ENCODE measurements at regions not wholly inside any gene's neighbourhood (a gene's known extent, or its start where the extent isn't known, plus 50 kb on each side); places are given as distances from the start of the nearest gene placed in this dataset.
"Not testable (repeated sequence)": the region's sequence is repeated elsewhere in the genome, so short reads cannot be mapped to it uniquely, and the experiment has no call there.

DNA sequence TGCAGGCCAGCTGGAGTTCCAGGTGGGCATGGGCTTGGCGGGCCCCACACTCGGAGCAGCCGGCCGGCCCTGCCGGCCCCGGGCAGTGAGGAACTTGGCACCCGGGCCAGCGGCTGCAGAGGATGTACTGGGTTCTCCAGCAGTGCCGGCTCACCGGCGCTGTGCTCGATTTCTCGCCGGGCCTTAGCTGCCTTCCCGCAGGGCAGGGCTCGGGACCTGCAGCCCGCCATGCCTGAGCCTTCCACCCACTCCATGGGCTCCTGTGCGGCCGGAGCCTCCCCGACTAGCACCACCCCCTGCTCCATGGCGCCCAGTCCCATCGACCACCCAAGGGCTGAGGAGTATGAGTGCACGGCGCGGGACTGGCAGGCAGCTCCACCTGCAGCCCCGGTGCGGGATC, 89.2 kb upstream of the PIK3C3 start:
- POLR2A ChIA-PET; H3K27me3 Mint-ChIP-seq (ENCODE audit: low read depth); ATAC-seq; DNase-seq; H3K4me3 Mint-ChIP-seq; H3K27ac Mint-ChIP-seq; H3K9me3 Mint-ChIP-seq (ENCODE audit: insufficient read depth); CTCF ChIA-PET; H3K36me3 Mint-ChIP-seq (ENCODE audit: low read depth); H3K4me1 Mint-ChIP-seq (ENCODE audit: low read depth): not testable (repeated sequence)

DNA sequence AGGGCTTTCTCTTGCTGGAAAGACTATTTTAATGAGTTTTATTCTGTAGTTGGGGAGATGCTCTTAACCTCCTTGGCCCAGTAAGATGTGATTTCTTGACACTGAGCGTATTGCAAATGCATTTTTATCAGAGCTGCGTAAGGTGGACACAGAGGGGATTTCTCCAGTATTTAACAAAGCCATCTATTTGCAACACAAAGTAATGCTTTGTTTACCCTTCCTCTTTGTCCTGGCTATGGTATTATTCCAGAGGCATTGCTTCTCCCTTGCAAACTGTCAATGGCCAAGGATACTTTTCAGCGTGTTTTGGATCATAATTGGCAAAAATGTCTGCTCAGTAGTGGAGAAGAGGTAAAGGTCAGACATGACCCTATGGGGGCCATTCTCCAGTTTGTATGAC, 90.8 kb upstream of the PIK3C3 start:
- Mint-ChIP-seq H3K4me3 (no peak overlapping the region), H3K27ac (no peak overlapping the region), H3K36me3 (ENCODE audit: low read depth) (no peaks in the 10 kb centered on the region), H3K9me3 (ENCODE audit: insufficient read depth) (no peaks in the 10 kb centered on the region), H3K27me3 (ENCODE audit: low read depth) (no peaks in the 10 kb centered on the region), H3K4me1 (ENCODE audit: low read depth) (no peaks in the 10 kb centered on the region)
- ATAC-seq (no peak), DNase-seq (no peak)
- ChIA-PET CTCF (no interaction called here), POLR2A (no interaction called here)

DNA sequence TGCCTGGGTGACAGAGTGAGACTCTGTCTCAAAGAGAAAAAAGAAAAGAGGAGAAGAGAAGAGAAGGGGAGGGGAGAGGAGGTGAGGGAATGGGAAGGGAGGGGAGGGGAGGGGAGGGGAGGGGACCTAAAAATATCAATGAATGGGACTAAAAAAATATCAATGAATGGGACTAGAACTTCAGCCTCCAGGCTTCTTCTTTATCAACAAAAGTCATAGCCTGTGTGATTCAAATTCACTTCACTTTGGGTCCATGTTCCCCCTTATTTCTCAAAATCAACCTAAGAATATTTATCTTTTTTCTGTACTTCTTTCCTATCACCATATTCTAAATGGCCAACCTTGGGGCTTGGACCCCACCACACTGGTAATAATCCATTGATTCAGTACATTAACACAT, 92.1 kb upstream of the PIK3C3 start:
- DNase-seq: no peak
- CTCF ChIA-PET: no interaction called here
- no peaks in the 10 kb centered on the region for H3K4me1 Mint-ChIP-seq (ENCODE audit: low read depth)
- POLR2A ChIA-PET: no interaction called here
- no peaks in the 10 kb centered on the region for H3K27me3 Mint-ChIP-seq (ENCODE audit: low read depth)
- H3K4me3 Mint-ChIP-seq: no peak overlapping the region
- no peak for ATAC-seq
- no peaks in the 10 kb centered on the region for H3K36me3 Mint-ChIP-seq (ENCODE audit: low read depth)
- no peak overlapping the region for H3K27ac Mint-ChIP-seq
- H3K9me3 Mint-ChIP-seq (ENCODE audit: insufficient read depth): no peaks in the 10 kb centered on the region

- Mint-ChIP-seq H3K4me1 (ENCODE audit: low read depth) (no peaks in the 10 kb centered on the region), H3K4me3 (no peak overlapping the region), H3K27ac (no peak overlapping the region), H3K9me3 (ENCODE audit: insufficient read depth) (no peaks in the 10 kb centered on the region), H3K27me3 (ENCODE audit: low read depth) (no peaks in the 10 kb centered on the region), H3K36me3 (ENCODE audit: low read depth) (no peaks in the 10 kb centered on the region)
- POLR2A ChIA-PET: no interaction called here
- DNase-seq: no peak
- CTCF ChIA-PET: no interaction called here
- ATAC-seq: no peak
Observed at GRCh38 chr18:41860987-41861386, 94.0 kb upstream of the PIK3C3 start.

GRCh38 chr18:41858761-41859555, 96.1 kb upstream of the PIK3C3 start:
- no peaks in the 10 kb centered on the region for H3K36me3 Mint-ChIP-seq (ENCODE audit: low read depth)
- H3K27ac Mint-ChIP-seq: no peak overlapping the region
- ChIA-PET CTCF (interaction anchor here (1.9 kb wide), 1 partner anchor 10 kb away, joined by 4 read pairs; no protein-coding TSS in a partner anchor), POLR2A (no interaction called here)
- H3K4me3 Mint-ChIP-seq: no peak overlapping the region
- H3K4me1 Mint-ChIP-seq (ENCODE audit: low read depth): no peaks in the 10 kb centered on the region
- no peak for ATAC-seq
- H3K9me3 Mint-ChIP-seq (ENCODE audit: insufficient read depth): no peaks in the 10 kb centered on the region
- no peak for DNase-seq
- H3K27me3 Mint-ChIP-seq (ENCODE audit: low read depth): no peaks in the 10 kb centered on the region

DNA sequence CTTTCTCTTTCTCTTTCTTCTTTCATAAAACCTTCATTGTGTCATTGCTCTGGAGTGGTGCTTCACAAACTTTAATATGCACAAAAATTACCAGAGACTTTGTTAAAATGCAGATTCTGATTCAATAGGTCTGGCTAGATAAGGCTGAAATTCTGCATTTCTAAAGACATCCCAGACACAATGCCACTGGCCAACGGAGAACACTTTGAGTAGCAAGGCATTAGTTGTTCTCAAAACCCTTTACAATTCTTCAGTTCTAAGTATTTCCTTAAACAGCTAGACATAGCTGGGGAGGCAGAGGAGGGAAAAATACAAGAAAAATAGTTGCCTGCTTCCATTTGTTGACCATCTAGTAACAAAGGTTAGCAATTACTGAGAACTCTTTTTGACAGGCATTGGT, 101.8 kb upstream of the PIK3C3 start:
- Mint-ChIP-seq H3K4me3 (no peak overlapping the region), H3K27ac (no peak overlapping the region), H3K9me3 (ENCODE audit: insufficient read depth) (no peaks in the 10 kb centered on the region), H3K36me3 (ENCODE audit: low read depth) (no peaks in the 10 kb centered on the region), H3K4me1 (ENCODE audit: low read depth) (no peaks in the 10 kb centered on the region), H3K27me3 (ENCODE audit: low read depth) (peaks cover 8% of the 10 kb centered on the region)
- ChIA-PET CTCF (no interaction called here), POLR2A (no interaction called here)
- ATAC-seq: no peak
- no peak for DNase-seq

GRCh38 chr18:41850781-41851180, 104.3 kb upstream of the PIK3C3 start:
- no peak overlapping the region for H3K27ac Mint-ChIP-seq
- DNase-seq (no peak), ATAC-seq (no peak)
- H3K9me3 Mint-ChIP-seq (ENCODE audit: insufficient read depth): no peaks in the 10 kb centered on the region
- ChIA-PET CTCF (no interaction called here), POLR2A (no interaction called here)
- no peak overlapping the region for H3K4me3 Mint-ChIP-seq
- no peaks in the 10 kb centered on the region for H3K36me3 Mint-ChIP-seq (ENCODE audit: low read depth)
- peaks cover 8% of the 10 kb centered on the region for H3K27me3 Mint-ChIP-seq (ENCODE audit: low read depth)
- no peaks in the 10 kb centered on the region for H3K4me1 Mint-ChIP-seq (ENCODE audit: low read depth)

DNA sequence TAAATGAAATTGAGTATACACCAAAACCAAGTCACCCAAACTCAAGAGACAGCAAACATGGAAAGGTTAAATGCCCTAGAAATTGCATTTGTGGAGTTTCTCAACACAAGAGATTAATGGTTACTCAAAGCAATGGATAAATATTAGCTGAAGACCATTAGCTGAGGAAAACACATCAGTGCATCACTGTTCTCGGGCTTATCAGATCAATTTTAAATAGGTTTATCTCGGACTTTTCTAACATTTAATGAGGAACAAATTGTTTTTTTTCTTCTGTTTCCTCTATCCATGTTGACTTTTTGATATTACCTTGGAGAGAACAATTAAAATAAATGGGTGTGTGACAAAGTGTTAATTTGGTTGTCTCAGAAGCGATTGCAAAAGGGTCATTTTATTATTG, 105.4 kb upstream of the PIK3C3 start:
- no peak for DNase-seq
- no peaks in the 10 kb centered on the region for H3K36me3 Mint-ChIP-seq (ENCODE audit: low read depth)
- ChIA-PET POLR2A (no interaction called here), CTCF (no interaction called here)
- no peak overlapping the region for H3K4me3 Mint-ChIP-seq
- no peak overlapping the region for H3K27ac Mint-ChIP-seq
- H3K9me3 Mint-ChIP-seq (ENCODE audit: insufficient read depth): no peaks in the 10 kb centered on the region
- ATAC-seq: no peak
- peaks cover 8% of the 10 kb centered on the region for H3K27me3 Mint-ChIP-seq (ENCODE audit: low read depth)
- H3K4me1 Mint-ChIP-seq (ENCODE audit: low read depth): no peaks in the 10 kb centered on the region

DNA sequence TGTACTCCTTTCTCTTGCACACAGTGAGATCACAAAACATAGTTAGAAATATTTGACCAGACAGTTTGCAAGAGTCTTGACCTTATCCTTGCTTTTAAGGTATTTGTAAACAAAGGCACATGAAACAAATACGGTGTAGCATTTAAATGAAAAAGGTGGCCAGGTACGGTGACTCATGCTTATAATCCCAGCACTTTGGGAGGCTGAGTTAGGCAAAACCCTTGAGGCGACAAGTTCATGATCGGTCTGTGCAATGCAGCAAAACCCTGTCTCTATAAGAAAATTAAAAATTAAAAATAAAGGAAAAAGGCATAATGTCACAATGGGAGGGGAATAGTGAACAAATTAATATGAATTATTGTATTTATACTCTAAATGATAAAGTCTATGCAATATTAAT, 109.5 kb upstream of the PIK3C3 start:
- ATAC-seq: no peak
- CTCF ChIA-PET: no interaction called here
- POLR2A ChIA-PET: no interaction called here
- Mint-ChIP-seq H3K27me3 (ENCODE audit: low read depth) (peaks cover 5% of the 10 kb centered on the region), H3K4me3 (no peak overlapping the region), H3K27ac (no peak overlapping the region), H3K9me3 (ENCODE audit: insufficient read depth) (no peaks in the 10 kb centered on the region), H3K4me1 (ENCODE audit: low read depth) (no peaks in the 10 kb centered on the region), H3K36me3 (ENCODE audit: low read depth) (no peaks in the 10 kb centered on the region)
- no peak for DNase-seq

DNA sequence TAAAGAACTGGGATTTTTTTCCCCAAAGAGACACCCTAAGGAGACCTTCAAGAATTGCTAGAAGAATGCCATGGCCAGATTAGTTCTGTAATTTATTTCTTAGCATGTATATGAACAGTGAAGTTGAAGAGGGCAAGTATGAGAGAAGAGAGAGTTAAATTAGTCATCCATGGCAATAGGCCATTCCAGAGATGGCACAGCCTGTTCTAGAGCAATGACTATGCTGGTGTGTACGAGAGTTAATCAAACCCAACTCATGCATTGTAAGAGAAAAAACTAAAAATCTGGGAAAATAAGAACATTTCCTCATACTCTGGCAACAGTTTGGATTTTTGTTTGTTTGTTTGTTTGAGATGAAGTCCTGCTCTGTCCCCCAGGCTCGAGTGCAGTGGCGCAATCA, 112.1 kb upstream of the PIK3C3 start:
- CTCF ChIA-PET: no interaction called here
- Mint-ChIP-seq H3K4me3 (no peak overlapping the region), H3K27me3 (ENCODE audit: low read depth) (no peaks in the 10 kb centered on the region), H3K36me3 (ENCODE audit: low read depth) (no peaks in the 10 kb centered on the region), H3K27ac (no peak overlapping the region), H3K9me3 (ENCODE audit: insufficient read depth) (no peaks in the 10 kb centered on the region), H3K4me1 (ENCODE audit: low read depth) (no peaks in the 10 kb centered on the region)
- POLR2A ChIA-PET: no interaction called here
- ATAC-seq: no peak
- DNase-seq: no peak

DNA sequence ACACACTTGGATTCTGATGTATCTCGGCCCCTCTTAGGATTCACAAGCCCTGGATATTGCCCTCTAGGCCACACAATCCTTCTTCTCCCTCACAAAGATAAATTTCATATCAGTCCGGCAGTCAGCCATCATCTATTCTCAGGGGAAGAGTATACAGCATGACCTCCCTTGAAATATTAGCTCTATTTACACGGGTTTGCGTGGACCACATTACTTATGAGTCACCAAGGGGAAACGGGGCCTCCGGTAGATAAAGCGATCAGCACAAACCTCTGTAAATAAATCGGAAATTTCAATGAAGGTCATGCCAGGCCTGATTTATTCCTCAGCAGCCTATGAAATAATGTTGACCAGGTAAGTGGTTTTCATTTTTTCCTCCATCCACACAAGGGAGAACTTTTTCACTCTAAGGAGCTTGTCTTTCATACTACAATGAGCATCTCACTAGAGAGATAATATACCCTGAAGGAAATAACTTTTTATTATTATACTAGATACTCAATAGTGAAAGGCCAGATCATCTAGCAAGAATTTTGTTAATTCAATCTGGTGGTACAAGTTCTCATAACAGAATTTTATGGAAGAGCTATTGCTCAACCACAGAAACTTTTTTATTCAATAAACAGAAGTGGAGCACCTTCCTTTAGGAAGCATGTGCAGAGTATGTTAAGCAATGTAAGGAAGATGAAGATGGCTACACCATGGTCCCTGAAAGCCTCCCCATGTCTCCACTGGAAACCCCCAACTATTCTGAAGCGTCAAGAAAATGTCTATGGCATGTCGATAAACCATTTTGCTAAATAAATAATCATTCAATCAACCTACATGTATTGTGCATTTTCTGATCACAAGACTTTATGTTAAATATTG, 125.2 kb upstream of the PIK3C3 start:
- POLR2A ChIA-PET: no interaction called here
- Mint-ChIP-seq H3K27ac (no peak overlapping the region), H3K36me3 (ENCODE audit: low read depth) (no peaks in the 10 kb centered on the region), H3K27me3 (ENCODE audit: low read depth) (no peaks in the 10 kb centered on the region), H3K9me3 (ENCODE audit: insufficient read depth) (no peaks in the 10 kb centered on the region), H3K4me1 (ENCODE audit: low read depth) (no peaks in the 10 kb centered on the region), H3K4me3 (no peak overlapping the region)
- DNase-seq (no peak), ATAC-seq (no peak)
- CTCF ChIA-PET: no interaction called here

DNA sequence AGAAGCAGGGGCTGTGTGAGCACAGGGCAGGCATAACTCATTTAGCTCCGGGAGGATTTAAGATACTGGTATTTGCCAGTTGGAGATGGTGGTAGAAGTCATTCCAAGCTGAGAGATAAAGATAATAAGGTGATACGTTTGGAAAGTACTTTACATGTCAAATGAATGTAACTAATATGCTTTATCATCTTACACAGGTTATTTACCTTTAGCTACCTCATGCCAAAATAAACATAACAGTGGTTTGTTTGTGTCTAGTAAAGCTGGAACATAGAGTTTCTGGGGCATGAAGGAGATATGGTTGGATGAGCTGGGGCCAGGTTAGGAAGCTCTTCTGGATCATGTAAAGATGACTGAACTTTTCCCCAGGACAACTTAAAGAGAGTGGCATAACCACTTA, 126.9 kb upstream of the PIK3C3 start:
- no peak for ATAC-seq
- no peak for DNase-seq
- POLR2A ChIA-PET: no interaction called here
- H3K36me3 Mint-ChIP-seq (ENCODE audit: low read depth): no peaks in the 10 kb centered on the region
- no peaks in the 10 kb centered on the region for H3K27me3 Mint-ChIP-seq (ENCODE audit: low read depth)
- no peaks in the 10 kb centered on the region for H3K9me3 Mint-ChIP-seq (ENCODE audit: insufficient read depth)
- no peak overlapping the region for H3K4me3 Mint-ChIP-seq
- H3K27ac Mint-ChIP-seq: no peak overlapping the region
- CTCF ChIA-PET: no interaction called here
- no peaks in the 10 kb centered on the region for H3K4me1 Mint-ChIP-seq (ENCODE audit: low read depth)
